PC-9 (cell line): ENCODE measurements at regions not wholly inside any gene's neighbourhood (a gene's known extent, or its start where the extent isn't known, plus 50 kb on each side); places are given as distances from the start of the nearest gene placed in this dataset.

ENCODE experiments used
- BruUV-seq: library from RNA; stranded (reverse); fragments of 400-500 nt; replicated peaks from 2 replicates; lab custom pipeline; 2021; lab: Mats Ljungman, UMichigan
- CTCF ChIA-PET: fragments of 300-600 bp; sonication (Branson Sonifier 250); formaldehyde crosslinking; loops from one replicate; lab custom pipeline; 2022; ENCODE audit warnings: antibody characterized with exemption; lab: Charles Lee
- POLR2A ChIA-PET: fragments of 300-600 bp; sonication (Branson Sonifier 250); formaldehyde crosslinking; loops from one replicate; lab custom pipeline; 2022; ENCODE audit warnings: antibody characterized with exemption; ENCODE audit not compliant: unreplicated experiment; lab: Charles Lee
- DNase-seq, 2 experiments: peaks; one replicate each; pipeline versions ENCODE4 v3.0.0 to v3.0.0-alpha.2; 2015 to 2022; ENCODE audit warnings: mixed read lengths in 1 of 2
- H2AFZ ChIP-seq: fragments of 200-600 bp; sonication (generic); 2 replicates; pipeline ENCODE4 v1.8.1; 2017; ENCODE audit warnings: antibody characterized with exemption
- H3F3A ChIP-seq: fragments of 200-600 bp; sonication (generic); 2 replicates; pipeline ENCODE4 v1.8.1; 2017; ENCODE audit warnings: antibody characterized with exemption, mild to moderate bottlenecking, low read depth; ENCODE audit not compliant: insufficient read depth
- H3K27ac ChIP-seq: fragments of 200-600 bp; sonication (generic); 2 replicates; pipeline ENCODE4 v1.6.1; 2016; ENCODE audit warnings: mixed run types
- H3K27me3 ChIP-seq: fragments of 200-600 bp; sonication (generic); 2 replicates; pipeline ENCODE4 v1.6.1; 2016; ENCODE audit warnings: low read depth, mixed run types; ENCODE audit not compliant: insufficient read depth
- H3K36me3 ChIP-seq: fragments of 200-600 bp; sonication (generic); 2 replicates; pipeline ENCODE4 v1.6.1; 2016; ENCODE audit warnings: low read depth, mixed run types
- H3K4me1 ChIP-seq: fragments of 200-600 bp; sonication (generic); replicated peaks from 2 replicates; pipeline ENCODE4 v1.6.1; 2016; ENCODE audit warnings: mixed run types; ENCODE audit not compliant: insufficient read depth
- H3K4me2 ChIP-seq: fragments of 200-600 bp; sonication (generic); 2 replicates; pipeline ENCODE4 v1.6.1; 2017; ENCODE audit warnings: mixed run types
- H3K4me3 ChIP-seq: fragments of 200-600 bp; sonication (generic); 2 replicates; pipeline ENCODE4 v1.6.1; 2016; ENCODE audit warnings: mixed run types
- H3K79me2 ChIP-seq: fragments of 200-600 bp; sonication (generic); 2 replicates; pipeline ENCODE4 v1.6.1; 2017; ENCODE audit warnings: low read depth, mixed run types
- H3K9me2 ChIP-seq: fragments of 200-600 bp; sonication (generic); 2 replicates; pipeline ENCODE4 v1.8.1; 2017; ENCODE audit warnings: mild to moderate bottlenecking; ENCODE audit not compliant: insufficient read depth
- H3K9me3 ChIP-seq: fragments of 200-600 bp; sonication (generic); 2 replicates; pipeline ENCODE4 v1.8.1; 2016; ENCODE audit warnings: low read depth; ENCODE audit not compliant: insufficient read depth
- H4K20me1 ChIP-seq: fragments of 200-600 bp; sonication (generic); 2 replicates; pipeline ENCODE4 v1.8.1; 2017; ENCODE audit not compliant: insufficient read depth
- CTCF ChIP-seq: fragments of 200-600 bp; sonication (generic); conservative IDR thresholded peaks from 2 replicates; pipeline ENCODE4 v1.6.1; 2017; ENCODE audit warnings: mixed run types, antibody characterized with exemption, mild to moderate bottlenecking, moderate library complexity
- EZH2 ChIP-seq: fragments of 200-600 bp; sonication (generic); IDR thresholded peaks from 2 replicates; pipeline ENCODE4 v1.8.0; 2017; ENCODE audit warnings: antibody characterized with exemption, low read depth
- intact Hi-C: fragments of 100-400 bp; cut with micrococcal nuclease; formaldehyde crosslinking; loops from one replicate; pipeline ENCODE4 v1.10.0; 2022; ENCODE audit not compliant: unreplicated experiment

- Histone ChIP-seq H3K4me2 (no peak overlapping the region), H3K9me2 (no peaks in the 10 kb centered on the region), H3K4me1 (no peaks in the 10 kb centered on the region), H3K27ac (no peak overlapping the region), H3K27me3 (no peaks in the 10 kb centered on the region), H3K9me3 (peaks cover 10% of the 10 kb centered on the region), H3K79me2 (no peaks in the 10 kb centered on the region), H3K4me3 (no peak overlapping the region), H4K20me1 (no peaks in the 10 kb centered on the region), H3F3A (no peaks in the 10 kb centered on the region; the same call in 1 of the 2 replicates), H3K36me3 (no peaks in the 10 kb centered on the region), H2AFZ (no peak overlapping the region)
- no TSS peak for BruUV-seq
- no peak for TF ChIP-seq EZH2
- no peak for TF ChIP-seq CTCF
- intact Hi-C loops = no loop called here
- CTCF ChIA-PET = no interaction called here
- POLR2A ChIA-PET = no interaction called here
- no peak for DNase-seq
Observed at GRCh38 chr7:46179061-46179610, 258.1 kb upstream of the IGFBP3 start.

GRCh38 chr7:46178661-46179060, 257.6 kb upstream of the IGFBP3 start:
- H3K36me3 ChIP-seq = no peaks in the 10 kb centered on the region
- H2AFZ ChIP-seq = no peak overlapping the region
- H3K4me2 ChIP-seq = no peak overlapping the region
- no peaks in the 10 kb centered on the region for H3K79me2 ChIP-seq
- H4K20me1 ChIP-seq = no peaks in the 10 kb centered on the region
- CTCF ChIA-PET = no interaction called here
- no peak for DNase-seq
- H3K9me2 ChIP-seq = no peaks in the 10 kb centered on the region
- no peaks in the 10 kb centered on the region for H3K4me1 ChIP-seq
- no peaks in the 10 kb centered on the region for H3K27me3 ChIP-seq
- no peak overlapping the region for H3K27ac ChIP-seq
- no TSS peak for BruUV-seq
- H3F3A ChIP-seq = no peaks in the 10 kb centered on the region; the same call in 1 of the 2 replicates
- peaks cover 10% of the 10 kb centered on the region for H3K9me3 ChIP-seq
- POLR2A ChIA-PET = no interaction called here
- no peak for TF ChIP-seq CTCF
- no peak for TF ChIP-seq EZH2
- no peak overlapping the region for H3K4me3 ChIP-seq
- intact Hi-C loops = no loop called here

GRCh38 chr7:46177821-46178220, 256.7 kb upstream of the IGFBP3 start:
- no peak for DNase-seq
- Histone ChIP-seq H3K9me3 (peaks cover 10% of the 10 kb centered on the region), H3K9me2 (no peaks in the 10 kb centered on the region), H3K27me3 (no peaks in the 10 kb centered on the region), H3K4me3 (no peak overlapping the region), H2AFZ (no peak overlapping the region), H3K4me1 (no peaks in the 10 kb centered on the region), H3K36me3 (no peaks in the 10 kb centered on the region), H4K20me1 (no peaks in the 10 kb centered on the region), H3K79me2 (no peaks in the 10 kb centered on the region), H3K27ac (no peak overlapping the region), H3F3A (no peaks in the 10 kb centered on the region; the same call in 1 of the 2 replicates), H3K4me2 (no peak overlapping the region)
- no TSS peak for BruUV-seq
- no peak for TF ChIP-seq EZH2
- TF ChIP-seq CTCF = no peak
- ChIA-PET POLR2A (no interaction called here), CTCF (no interaction called here)
- intact Hi-C loops = no loop called here
